DND-41 (cell line): ENCODE measurements at regions not wholly inside any gene's neighbourhood (a gene's known extent, or its start where the extent isn't known, plus 50 kb on each side); places are given as distances from the start of the nearest gene placed in this dataset.

Experiments used
- CTCF ChIP-seq: IDR thresholded peaks from 2 replicates; pipeline ENCODE4 v1.5.1; 2012; ENCODE audit warnings: borderline replicate concordance, low read length, moderate library complexity, mild to moderate bottlenecking; ENCODE audit not compliant: poor library complexity, severe bottlenecking; ENCODE audit errors: extremely low read depth
- EZH2 ChIP-seq: IDR thresholded peaks from 3 replicates; pipeline ENCODE4 v1.6.1; 2012; ENCODE audit warnings: borderline replicate concordance, low read depth, mild to moderate bottlenecking, moderate library complexity, low read length, inconsistent platforms; ENCODE audit not compliant: severe bottlenecking

- TF ChIP-seq CTCF = no peak
- TF ChIP-seq EZH2 = no peak
These were observed 66.4 kb upstream of the ADGRA1 start for GRCh38 chr10:133021116-133021962.
